Mesothelial cell of epicardium (in vitro differentiated cells): ENCODE measurements at regions not wholly inside any gene's neighbourhood (a gene's known extent, or its start where the extent isn't known, plus 50 kb on each side); places are given as distances from the start of the nearest gene placed in this dataset.
"Not testable (repeated sequence)": the region's sequence is repeated elsewhere in the genome, so short reads cannot be mapped to it uniquely, and the experiment has no call there.

Experiments used
- DNase-seq, 2 experiments: peaks; one replicate each; pipeline ENCODE4 v3.0.0; 2021; ENCODE audit warnings: low spot score in 2 of 2; ENCODE audit not compliant: unreplicated experiment in 2 of 2
- H3K27ac Mint-ChIP-seq: 2 replicates; pipeline ENCODE4 v1.8.0; 2021; ENCODE audit warnings: mixed read lengths
- H3K27me3 Mint-ChIP-seq: 2 replicates; pipeline ENCODE4 v1.8.0; 2021; ENCODE audit warnings: low read depth, mixed read lengths
- H3K36me3 Mint-ChIP-seq: 2 replicates; pipeline ENCODE4 v1.8.0; 2021; ENCODE audit warnings: mixed read lengths
- H3K4me1 Mint-ChIP-seq: 2 replicates; pipeline ENCODE4 v1.8.0; 2021; ENCODE audit warnings: mixed read lengths
- H3K4me3 Mint-ChIP-seq: 2 replicates; pipeline ENCODE4 v1.8.0; 2021; ENCODE audit warnings: mild to moderate bottlenecking, moderate library complexity, mixed read lengths
- H3K9me3 Mint-ChIP-seq: 2 replicates; pipeline ENCODE4 v1.8.0; 2021; ENCODE audit warnings: mixed read lengths
- CTCF ChIP-seq: fragments of 200-600 bp; sonication (generic); IDR thresholded peaks from one replicate; pipeline ENCODE4 v1.5.0; 2021; ENCODE audit warnings: antibody characterized with exemption; ENCODE audit not compliant: unreplicated experiment

GRCh38 chr7:138207555-138207971, 131.3 kb downstream of the AKR1D1 start:
- Mint-ChIP-seq H3K4me3 (no peak overlapping the region), H3K4me1 (peaks cover 37% of the 10 kb centered on the region)

GRCh38 chr7:138208142-138208570, 131.9 kb downstream of the AKR1D1 start:
- H3K4me3 Mint-ChIP-seq = no peak overlapping the region
- no peaks in the 10 kb centered on the region for H3K36me3 Mint-ChIP-seq
- peaks cover 38% of the 10 kb centered on the region for H3K4me1 Mint-ChIP-seq
- TF ChIP-seq CTCF = no peak
- H3K9me3 Mint-ChIP-seq = no peaks in the 10 kb centered on the region
- H3K27me3 Mint-ChIP-seq = no peaks in the 10 kb centered on the region
- no peak for DNase-seq
- H3K27ac Mint-ChIP-seq = no peak overlapping the region

More at GRCh38 chr7:138207555-138207971, 131.3 kb downstream of the AKR1D1 start:
- DNase-seq = no peak
- H3K27ac Mint-ChIP-seq = no peak overlapping the region
- no peaks in the 10 kb centered on the region for H3K27me3 Mint-ChIP-seq
- no peaks in the 10 kb centered on the region for H3K9me3 Mint-ChIP-seq
- no peak for TF ChIP-seq CTCF
- no peaks in the 10 kb centered on the region for H3K36me3 Mint-ChIP-seq

- DNase-seq = no peak
- H3K9me3 Mint-ChIP-seq = no peaks in the 10 kb centered on the region
- no peak for TF ChIP-seq CTCF
- H3K4me1 Mint-ChIP-seq = peaks cover 36% of the 10 kb centered on the region
- no peak overlapping the region for H3K4me3 Mint-ChIP-seq
- H3K27ac Mint-ChIP-seq = no peak overlapping the region
- no peaks in the 10 kb centered on the region for H3K27me3 Mint-ChIP-seq
- H3K36me3 Mint-ChIP-seq = no peaks in the 10 kb centered on the region
These were observed 132.6 kb downstream of the AKR1D1 start for GRCh38 chr7:138208864-138209263.

- Mint-ChIP-seq H3K27me3 (no peaks in the 10 kb centered on the region), H3K27ac (peak overlapping the region; percentile 39), H3K9me3 (peaks cover 17% of the 10 kb centered on the region), H3K36me3 (peaks cover 2% of the 10 kb centered on the region), H3K4me1 (peaks cover 24% of the 10 kb centered on the region), H3K4me3 (no peak overlapping the region)
- TF ChIP-seq CTCF = no peak
- no peak for DNase-seq
These were observed 136.1 kb downstream of the AKR1D1 start for GRCh38 chr7:138212314-138212713.

- Mint-ChIP-seq H3K4me1 (peaks cover 20% of the 10 kb centered on the region), H3K9me3 (peaks cover 31% of the 10 kb centered on the region), H3K27ac (no peak overlapping the region), H3K27me3 (no peaks in the 10 kb centered on the region), H3K4me3 (no peak overlapping the region), H3K36me3 (peaks cover 6% of the 10 kb centered on the region)
- no peak for TF ChIP-seq CTCF
- no peak for DNase-seq
These were observed 138.7 kb downstream of the AKR1D1 start for GRCh38 chr7:138214926-138215325.

GRCh38 chr7:138220321-138220720, 144.1 kb downstream of the AKR1D1 start:
- H3K27me3 Mint-ChIP-seq, H3K4me1 Mint-ChIP-seq, H3K27ac Mint-ChIP-seq, H3K4me3 Mint-ChIP-seq, DNase-seq: not testable (repeated sequence)
- peaks cover 15% of the 10 kb centered on the region for H3K36me3 Mint-ChIP-seq
- peaks cover 63% of the 10 kb centered on the region for H3K9me3 Mint-ChIP-seq

GRCh38 chr7:138221388-138221787, 145.1 kb downstream of the AKR1D1 start:
- not testable (repeated sequence) for H3K4me1 Mint-ChIP-seq, H3K27ac Mint-ChIP-seq, H3K27me3 Mint-ChIP-seq, DNase-seq, H3K4me3 Mint-ChIP-seq
- Mint-ChIP-seq H3K36me3 (peaks cover 15% of the 10 kb centered on the region), H3K9me3 (peaks cover 56% of the 10 kb centered on the region)
